Fibroblast of mammary gland (primary cell): ENCODE measurements at regions not wholly inside any gene's neighbourhood (a gene's known extent, or its start where the extent isn't known, plus 50 kb on each side); places are given as distances from the start of the nearest gene placed in this dataset.

Experiments used
- DNase-seq: peaks from one replicate; pipeline ENCODE4 v3.0.0-alpha.2; 2010; ENCODE audit warnings: low read depth
- H3K4me3 ChIP-seq: 2 replicates; pipeline ENCODE4 v1.5.1; 2011; ENCODE audit warnings: low read depth, mild to moderate bottlenecking, low read length, moderate library complexity; ENCODE audit not compliant: control insufficient read depth
- TF ChIP-seq, protein P1 (sequence below): conservative IDR thresholded peaks from 2 replicates; pipeline ENCODE4 v1.5.1; 2011; ENCODE audit warnings: low read depth, low read length, inconsistent platforms; ENCODE audit not compliant: control insufficient read depth, insufficient read depth

DNA sequence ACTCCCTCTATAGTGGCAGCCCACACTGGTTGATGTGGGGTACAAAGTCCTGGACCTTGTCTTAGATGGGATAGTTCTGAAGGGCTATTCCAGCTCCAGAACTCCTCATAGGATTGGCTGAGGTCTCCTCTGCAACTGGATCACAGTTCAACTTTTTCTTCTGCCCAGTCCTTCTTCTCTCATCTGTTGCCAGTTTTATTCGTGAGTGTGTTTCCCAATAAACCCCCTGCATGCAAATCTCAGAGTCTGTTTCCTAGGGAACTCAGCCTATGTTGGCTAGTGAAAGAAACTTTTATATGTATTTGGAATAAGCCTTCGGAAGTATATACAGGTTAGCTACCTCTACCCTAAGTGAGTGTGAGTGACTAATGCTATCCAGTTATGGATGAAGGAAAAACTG is 823.4 kb downstream of the SLC4A3 start:
- TF ChIP-seq, protein P1, sequence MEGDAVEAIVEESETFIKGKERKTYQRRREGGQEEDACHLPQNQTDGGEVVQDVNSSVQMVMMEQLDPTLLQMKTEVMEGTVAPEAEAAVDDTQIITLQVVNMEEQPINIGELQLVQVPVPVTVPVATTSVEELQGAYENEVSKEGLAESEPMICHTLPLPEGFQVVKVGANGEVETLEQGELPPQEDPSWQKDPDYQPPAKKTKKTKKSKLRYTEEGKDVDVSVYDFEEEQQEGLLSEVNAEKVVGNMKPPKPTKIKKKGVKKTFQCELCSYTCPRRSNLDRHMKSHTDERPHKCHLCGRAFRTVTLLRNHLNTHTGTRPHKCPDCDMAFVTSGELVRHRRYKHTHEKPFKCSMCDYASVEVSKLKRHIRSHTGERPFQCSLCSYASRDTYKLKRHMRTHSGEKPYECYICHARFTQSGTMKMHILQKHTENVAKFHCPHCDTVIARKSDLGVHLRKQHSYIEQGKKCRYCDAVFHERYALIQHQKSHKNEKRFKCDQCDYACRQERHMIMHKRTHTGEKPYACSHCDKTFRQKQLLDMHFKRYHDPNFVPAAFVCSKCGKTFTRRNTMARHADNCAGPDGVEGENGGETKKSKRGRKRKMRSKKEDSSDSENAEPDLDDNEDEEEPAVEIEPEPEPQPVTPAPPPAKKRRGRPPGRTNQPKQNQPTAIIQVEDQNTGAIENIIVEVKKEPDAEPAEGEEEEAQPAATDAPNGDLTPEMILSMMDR = no peak
- DNase-seq = no peak
- no peak overlapping the region for H3K4me3 ChIP-seq

DNA sequence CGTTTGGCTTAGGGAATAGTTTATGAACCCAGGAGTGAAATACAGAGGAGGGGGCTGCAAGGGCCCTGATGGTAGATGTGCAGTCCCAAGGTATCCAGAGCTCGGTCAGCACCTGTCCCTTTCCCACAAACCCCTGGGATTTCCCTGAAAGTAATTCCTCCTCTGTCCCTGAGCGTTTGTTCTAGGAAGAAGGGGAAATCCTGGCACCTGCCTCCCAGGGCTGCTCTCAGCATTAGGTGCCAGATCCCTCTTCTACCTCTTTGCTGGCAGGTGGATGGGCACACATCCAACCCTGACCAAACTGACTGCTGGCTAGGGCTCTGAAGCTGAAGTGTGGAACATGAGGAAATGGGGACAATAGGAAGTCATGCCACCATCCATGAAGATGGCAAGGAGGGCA is 824.0 kb downstream of the SLC4A3 start:
- DNase-seq = no peak
- TF ChIP-seq, protein P1 = no peak
- H3K4me3 ChIP-seq = no peak overlapping the region

DNA sequence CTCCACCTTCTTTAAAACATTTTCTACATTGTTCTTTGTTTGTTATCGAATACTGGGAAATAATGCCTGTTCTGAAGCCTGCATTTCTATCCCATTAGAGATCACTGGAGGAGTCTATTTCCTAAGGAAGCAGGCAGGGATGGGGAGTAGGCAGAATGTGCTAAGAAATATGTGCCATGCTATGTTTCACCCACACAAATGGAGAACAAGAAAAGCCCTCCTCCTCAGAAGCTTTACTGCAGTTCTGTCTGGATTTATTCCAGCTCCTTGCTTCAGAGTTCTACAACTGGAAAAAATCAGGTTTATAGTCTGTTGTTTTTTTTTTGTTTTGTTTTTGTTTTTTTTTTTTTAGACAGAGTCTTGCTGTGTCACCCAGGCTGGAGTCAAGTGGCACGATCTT is 825.1 kb downstream of the SLC4A3 start:
- TF ChIP-seq, protein P1 = no peak
- no peak overlapping the region for H3K4me3 ChIP-seq

DNA sequence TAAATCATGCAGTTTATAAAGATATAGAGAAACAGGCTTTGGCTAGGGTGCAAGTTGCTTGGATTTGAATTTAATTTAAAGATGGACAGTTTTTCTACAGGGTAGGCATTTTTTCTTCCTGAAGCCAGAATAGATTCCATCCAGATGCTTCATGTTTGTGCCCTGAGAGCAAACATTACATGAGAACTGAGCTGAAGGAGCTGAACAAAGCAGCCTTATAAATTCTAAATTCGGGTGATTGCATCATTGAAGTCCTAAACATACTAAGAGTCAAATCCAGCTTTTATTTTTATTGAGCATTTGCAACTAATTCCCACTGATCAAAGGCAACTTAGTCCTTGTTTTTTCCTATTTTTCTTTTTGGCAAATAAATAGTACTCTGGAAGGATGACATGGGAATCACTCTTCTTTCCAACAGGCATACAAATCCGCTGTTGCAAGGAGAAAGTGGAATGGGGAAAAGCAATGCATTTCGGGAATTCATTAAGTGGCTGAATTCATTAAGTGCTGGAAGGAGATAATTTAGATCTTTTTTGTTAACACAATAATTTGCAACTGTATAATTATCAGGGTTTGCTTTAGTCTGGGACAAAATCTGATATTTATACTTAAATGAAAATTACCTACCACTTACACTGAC is 828.0 kb downstream of the SLC4A3 start:
- DNase-seq = no peak
- TF ChIP-seq, protein P1 = no peak
- no peak overlapping the region for H3K4me3 ChIP-seq

More for the DNA sequence above, 825.1 kb downstream of the SLC4A3 start:
- DNase-seq = no peak

DNA sequence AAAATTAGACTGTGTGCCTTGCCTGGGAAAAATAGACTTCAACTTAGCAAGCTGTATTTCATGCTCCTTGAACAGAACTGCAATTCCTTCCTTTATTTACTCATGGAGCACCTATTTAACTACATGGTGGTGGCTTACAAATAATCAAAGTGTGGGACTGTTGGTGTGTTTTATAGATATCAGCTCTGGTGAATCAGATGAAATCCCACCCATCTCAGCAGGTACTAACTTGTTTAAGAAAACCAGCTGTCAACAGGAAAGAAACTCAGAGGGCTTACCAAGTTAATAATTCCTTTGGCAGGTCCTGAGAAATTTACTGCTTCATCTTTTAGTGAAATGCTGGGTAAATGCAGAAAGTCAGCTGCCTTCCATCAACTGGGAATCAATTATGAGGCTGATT is 830.6 kb downstream of the SLC4A3 start:
- DNase-seq = no peak
- TF ChIP-seq, protein P1 = no peak
- no peak overlapping the region for H3K4me3 ChIP-seq

DNA sequence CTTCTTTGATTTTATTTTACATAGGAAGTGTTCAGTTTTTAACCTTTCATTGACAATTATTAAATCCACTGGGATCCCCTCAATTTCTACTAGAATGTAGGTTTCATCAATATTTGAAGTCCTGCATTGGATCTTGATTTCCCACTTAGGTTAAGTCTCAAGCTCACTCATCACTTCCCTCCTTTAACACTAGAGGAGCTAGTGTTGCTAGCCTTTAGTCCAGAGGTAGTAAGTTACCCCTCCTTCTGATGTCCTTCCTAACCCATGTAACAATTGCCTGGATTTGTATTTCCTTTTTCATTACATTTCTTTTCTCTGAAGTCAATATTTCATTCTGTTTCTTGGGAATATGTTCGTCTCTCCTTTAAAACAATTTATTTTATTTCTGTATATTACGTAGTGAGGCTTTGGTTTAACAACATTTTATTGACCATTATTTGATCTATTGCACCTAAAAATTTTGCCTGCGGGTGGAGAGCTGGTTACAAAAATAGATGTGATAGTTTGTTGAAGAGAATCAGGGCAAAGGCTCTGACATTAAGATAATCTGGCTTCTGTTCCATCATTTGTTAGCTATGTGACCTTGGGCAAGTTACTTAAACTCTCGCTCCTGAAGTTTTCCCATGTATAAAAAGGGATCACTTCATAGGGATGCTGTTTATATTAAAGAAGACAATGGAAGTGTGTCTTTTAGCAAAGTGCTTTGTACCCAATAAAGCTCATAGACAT is 833.0 kb downstream of the SLC4A3 start:
- H3K4me3 ChIP-seq = no peak overlapping the region
- DNase-seq = peak; percentile 18
- TF ChIP-seq, protein P1 = peak; percentile 41
